ENCODE measurements at regions not wholly inside any gene's neighbourhood (a gene's known extent, or its start where the extent isn't known, plus 50 kb on each side); places are given as distances from the start of the nearest gene placed in this dataset.
"Not testable (repeated sequence)": the region's sequence is repeated elsewhere in the genome, so short reads cannot be mapped to it uniquely, and the experiment has no call there.

- no peak for FAIRE-seq
Measured at GRCh38 chr3:5358911-5359310, 171.4 kb downstream of the EDEM1 start.

- no peak for FAIRE-seq
Measured at GRCh38 chr3:5360453-5360852, 172.9 kb downstream of the EDEM1 start.

DNA sequence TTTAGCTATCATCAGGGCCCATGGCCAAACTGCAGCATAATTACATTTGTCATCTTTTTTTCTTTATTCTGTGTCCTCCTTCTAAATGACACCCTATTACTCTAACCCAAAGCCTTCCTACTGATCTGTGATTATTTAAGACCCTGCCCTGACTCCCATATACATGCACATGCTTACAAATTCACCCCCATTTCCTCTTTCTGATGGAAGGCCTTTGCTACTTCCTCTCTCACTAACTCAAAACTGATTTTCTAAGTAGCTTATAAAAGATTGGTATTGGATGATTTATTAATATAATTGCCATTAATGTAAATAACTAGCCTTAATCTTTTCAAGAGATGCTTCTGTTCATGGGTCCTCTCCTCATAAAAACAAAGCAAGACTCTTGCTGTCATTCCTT lies 179.2 kb downstream of the EDEM1 start:
- FAIRE-seq, result no peak

- FAIRE-seq, result not testable (repeated sequence)
Measured at GRCh38 chr3:5371555-5371954, 184.0 kb downstream of the EDEM1 start.

- no peak for FAIRE-seq
Measured at GRCh38 chr3:5376761-5377160, 189.3 kb downstream of the EDEM1 start.

- FAIRE-seq, result not testable (repeated sequence)
Measured at GRCh38 chr3:5379266-5379665, 191.8 kb downstream of the EDEM1 start.

DNA sequence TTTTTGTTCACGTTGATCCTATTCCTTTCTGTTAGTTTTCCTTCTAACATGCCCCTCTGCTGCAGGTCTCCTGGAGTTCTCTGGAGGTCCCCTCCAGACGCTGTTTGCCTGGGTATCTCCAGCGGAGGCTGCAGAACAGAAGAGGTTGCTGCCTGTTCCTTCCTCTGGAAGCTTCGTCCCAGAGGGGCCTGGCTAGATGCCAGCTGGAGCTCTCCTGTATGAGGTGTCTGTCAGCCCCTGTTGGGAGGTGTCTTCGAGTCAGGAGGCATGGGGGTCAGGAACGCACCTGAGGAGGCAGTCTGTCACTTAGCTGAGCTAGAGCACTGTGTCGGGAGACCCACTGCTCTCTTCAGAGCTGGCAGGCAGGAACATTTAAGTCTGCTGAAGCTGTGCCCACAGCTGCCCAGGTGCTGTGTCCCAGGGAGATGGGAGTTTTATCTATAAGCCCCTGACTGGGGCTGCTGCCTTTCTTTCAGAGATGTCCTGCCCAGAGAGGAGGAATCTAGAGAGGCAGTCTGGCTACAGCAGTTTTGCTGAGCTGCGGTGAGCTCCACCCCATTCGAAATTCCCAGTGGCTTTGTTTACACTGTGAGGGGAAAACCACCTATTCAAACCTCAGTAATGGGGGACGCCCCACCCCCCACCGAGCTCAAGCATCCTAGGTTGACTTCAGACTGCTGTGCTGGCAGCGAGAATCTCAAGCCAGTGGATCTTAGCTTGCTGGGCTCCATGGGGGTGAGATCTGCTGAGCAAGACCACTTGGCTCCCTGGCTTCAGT lies 196.2 kb downstream of the EDEM1 start:
- FAIRE-seq, result not testable (repeated sequence)

- FAIRE-seq, result no peak
Measured at GRCh38 chr3:5384557-5385236, 197.2 kb downstream of the EDEM1 start.

GRCh38 chr3:5388091-5388490 lies 200.6 kb downstream of the EDEM1 start:
- FAIRE-seq, result no peak

- FAIRE-seq, result no peak
Measured at GRCh38 chr3:5389057-5389456, 201.6 kb downstream of the EDEM1 start.

DNA sequence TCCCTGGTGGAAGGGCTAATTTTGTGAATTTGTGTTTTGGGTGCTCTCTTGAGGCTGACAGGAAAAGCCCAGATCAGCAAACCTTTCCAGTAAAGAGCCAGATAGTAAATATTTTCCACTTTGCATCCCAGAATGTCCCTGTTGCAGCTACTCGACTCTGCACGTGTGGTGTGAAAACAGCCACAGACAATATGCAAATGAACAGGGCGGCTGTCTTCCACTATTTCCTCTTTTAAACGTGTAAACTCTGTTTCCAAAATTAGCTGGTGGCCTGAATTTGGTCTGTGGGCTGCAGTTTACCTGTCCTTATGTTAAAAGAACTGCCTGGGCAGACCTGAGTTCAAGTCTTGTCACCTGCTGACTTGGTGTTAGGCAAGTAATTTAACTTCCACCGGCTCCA lies 202.7 kb downstream of the EDEM1 start:
- FAIRE-seq, result no peak

GRCh38 chr3:5390936-5391625 lies 203.6 kb downstream of the EDEM1 start:
- no peak for FAIRE-seq

GRCh38 chr3:5401002-5401401 lies 213.5 kb downstream of the EDEM1 start:
- FAIRE-seq, result no peak

DNA sequence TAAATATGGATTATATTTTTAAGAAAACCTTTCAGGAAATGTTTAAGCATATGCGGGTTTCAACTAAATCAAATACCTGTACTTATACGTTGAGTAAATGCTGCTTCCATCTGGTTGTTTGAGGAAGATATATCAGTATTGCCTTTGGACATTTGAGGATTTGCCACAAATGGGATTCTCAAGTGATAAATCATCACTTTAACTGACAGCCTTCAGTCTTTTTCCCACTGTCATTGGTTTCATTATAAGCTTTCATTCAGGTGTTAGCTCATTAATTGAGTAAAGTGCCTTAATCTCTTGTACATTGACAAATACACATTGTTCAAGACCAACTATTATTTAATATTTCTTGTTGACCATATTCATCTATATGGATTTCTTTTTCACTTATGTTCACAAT lies 217.2 kb downstream of the EDEM1 start:
- FAIRE-seq, result no peak

DNA sequence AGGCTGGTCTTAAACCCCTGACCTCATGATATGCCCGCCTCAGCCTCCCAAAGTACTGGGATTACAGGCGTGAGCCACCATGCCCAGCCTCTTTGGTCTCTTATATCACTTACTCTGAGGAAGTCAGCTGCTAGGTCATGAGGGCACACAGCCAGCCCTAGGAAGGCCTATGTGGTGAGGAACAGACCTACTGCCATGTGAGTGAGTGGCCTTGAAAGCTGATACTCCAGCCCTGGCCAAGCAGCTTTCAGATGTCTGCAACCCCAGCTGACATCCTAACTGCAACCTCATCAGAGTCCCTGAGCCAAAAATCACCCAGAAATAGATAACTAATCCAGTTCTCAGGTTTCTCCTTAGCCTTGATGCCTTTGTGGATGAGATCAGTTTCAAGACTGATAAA lies 224.3 kb downstream of the EDEM1 start:
- FAIRE-seq, result no peak

DNA sequence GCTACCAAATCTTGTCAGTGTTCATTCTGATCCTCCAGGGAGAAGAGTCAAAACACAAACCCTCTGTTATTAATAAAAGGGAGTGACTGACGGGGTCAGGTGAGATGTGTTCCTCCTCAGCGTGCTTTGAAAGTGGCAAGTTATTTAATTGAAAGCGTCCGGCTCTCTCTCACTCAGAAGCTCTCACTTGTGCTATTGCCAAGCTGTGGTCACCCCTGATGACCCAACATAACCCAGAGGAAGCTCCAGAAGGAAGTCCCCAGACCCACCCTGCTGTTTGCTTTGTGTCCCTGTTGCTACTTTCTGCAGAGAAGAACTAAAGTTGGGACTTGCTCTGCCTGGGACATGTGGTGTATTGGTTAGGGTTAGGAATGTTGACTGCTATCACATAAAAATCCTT lies 235.6 kb downstream of the EDEM1 start:
- no peak for FAIRE-seq

DNA sequence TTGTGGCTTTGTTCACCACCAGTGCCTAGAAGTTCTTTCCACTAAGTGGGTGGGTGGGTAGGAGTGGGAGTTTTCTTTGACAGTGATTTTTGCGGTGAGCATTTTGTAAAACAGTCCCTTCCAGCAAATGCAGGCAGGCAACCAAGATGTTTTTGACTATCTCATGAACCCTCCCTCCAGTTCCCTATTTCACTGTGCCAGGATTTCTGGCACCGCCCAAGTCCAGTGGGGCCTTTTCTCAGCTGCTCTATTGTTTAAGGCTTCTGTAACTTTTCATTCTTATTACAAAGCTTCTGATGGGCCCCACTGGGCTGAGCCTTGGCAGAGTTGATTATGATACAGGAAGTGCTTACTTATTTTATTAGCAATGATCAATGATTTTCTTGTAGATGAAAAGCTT lies 236.0 kb downstream of the EDEM1 start:
- no peak for FAIRE-seq

DNA sequence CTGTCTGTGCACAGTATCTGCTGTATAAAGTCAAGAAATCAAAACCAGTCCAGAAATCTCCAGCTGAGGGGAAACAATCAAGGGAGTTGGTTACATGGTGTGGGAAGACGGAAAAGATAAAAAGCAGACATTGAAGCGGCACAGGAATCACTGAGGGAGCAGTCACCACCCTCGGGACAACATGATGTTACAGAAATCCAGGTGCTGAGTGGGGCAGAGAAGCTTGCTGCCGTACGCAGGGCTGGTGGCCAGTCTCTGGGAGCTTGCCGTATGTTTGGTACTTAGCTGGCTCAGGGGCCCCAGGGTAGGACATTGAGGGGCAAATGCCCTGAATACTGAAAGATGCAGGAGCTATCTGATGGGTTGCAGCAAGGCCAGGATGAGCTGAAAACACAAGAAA lies 237.9 kb downstream of the EDEM1 start:
- FAIRE-seq, result no peak

DNA sequence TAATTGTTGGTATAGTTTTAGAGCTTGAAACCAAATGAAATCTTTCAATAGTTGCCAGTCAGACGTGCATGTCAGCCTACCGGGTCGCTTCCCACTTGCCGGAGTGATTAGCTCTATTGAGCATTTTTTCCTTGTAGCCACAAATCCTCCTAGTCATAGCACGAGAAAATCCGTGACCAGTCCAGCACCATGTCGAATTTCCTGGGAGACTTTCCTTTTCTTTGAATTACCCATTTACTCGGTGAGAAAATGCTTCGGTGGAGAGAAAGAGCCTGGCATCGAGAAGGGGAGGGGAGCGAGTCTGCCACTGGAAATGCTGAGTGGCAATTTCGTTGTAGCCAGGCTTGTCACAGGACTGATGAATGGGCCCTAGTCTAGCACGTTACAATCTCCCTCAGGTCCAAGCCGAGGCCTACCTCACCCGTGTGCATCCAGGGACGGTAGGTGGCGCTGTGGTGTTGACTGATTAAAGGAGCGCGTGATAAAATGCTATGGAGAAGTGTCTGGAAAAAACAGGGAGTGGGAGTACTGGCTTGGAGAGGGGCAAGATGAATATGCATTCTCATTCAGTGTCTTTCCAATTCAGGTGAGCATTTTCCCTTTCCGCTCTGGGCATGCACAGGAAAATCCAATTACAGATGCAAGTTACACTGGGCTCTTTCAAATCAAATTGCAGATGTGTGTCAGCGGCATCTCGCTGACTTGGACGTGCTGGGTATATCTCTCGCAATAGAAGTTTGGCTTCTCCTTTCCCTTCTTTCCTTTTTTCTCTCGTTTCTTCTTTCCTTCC lies 238.8 kb downstream of the EDEM1 start:
- no peak for FAIRE-seq

DNA sequence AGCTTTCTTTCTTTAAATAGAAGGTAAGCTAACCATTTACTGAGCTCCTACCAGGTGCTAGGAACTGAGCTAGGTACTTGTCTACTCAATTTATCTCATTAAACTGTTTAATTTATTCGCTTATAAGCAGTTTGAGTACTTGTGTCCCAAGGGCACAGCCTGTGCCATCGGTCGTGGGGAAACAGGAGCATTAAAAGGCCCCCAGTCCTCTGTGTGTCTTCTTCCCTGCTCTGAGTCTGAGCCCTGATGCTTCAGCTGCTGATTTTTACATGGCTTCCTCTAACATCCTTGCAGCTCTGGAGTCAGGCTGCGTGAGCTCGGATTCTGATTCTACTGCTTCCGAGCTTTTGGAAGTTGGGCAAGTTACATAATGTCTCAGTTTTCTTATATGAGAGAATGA lies 239.5 kb downstream of the EDEM1 start:
- FAIRE-seq, result no peak

DNA sequence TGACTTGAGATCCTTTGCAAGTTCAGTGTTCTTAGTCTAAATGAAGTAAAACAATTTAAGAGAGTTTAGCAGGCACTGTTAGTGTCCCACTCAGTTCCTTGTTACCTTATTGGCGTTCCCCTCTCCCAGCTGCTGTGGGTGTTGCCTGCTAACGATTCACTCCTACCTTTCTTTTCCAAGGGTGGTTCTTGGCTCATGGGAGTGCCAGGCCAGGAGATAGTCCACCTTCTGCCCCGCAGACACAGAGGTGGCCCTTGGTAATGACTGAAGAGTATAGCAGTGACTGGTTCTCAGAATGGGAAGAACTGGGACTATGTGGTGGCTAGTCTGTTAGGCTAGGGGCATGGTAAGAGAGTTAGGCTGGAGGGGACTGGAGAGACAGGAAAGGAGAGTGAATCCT lies 240.4 kb downstream of the EDEM1 start:
- no peak for FAIRE-seq

DNA sequence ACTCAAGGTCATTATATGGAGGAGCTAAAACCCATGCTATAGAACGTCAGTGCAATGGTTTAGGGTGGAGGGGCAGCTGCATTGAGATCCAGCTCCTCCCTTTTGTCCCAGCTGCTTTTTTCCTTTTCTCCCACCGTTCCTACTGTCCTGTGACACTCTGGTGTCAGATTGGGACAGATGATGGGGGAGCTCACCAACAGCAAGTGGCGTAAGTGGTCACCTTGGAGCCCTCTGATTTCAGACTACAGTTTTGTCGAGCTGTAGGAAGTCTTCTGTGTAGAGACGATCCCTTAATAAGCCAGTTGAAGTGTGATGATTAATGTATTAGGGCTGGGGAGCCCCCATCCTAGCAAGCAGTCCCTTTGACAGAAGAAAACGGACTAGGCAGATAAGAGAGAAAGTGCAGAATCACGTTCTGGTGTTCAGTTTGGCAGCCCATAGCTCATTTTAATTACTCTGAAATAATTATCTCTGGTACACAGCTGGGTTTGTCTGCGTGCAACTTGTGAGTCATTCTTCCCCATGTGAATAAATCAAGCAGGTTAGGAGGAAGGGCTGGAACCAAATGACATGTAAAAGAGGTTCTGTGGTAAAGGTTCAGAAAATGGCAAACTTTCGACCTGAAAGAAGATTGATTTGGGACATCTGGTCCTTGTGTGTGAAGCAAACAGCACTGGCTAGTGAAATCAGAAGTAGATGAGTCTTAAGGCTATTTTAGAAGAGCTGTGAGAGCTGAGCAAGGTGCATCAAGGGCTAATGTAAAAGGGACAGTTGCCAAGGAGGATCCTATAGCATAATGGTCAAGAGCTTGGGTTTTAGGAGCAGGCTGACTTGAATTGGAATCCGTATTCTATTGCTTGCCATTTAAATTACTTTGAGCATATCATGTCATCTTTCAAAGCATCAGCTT lies 241.4 kb downstream of the EDEM1 start:
- FAIRE-seq, result no peak

Data from colon (tissue), 2 donors.